Upper lobe of right lung (tissue), 1 donor: ENCODE measurements at regions not wholly inside any gene's neighbourhood (a gene's known extent, or its start where the extent isn't known, plus 50 kb on each side); places are given as distances from the start of the nearest gene placed in this dataset.
"Not testable (repeated sequence)": the region's sequence is repeated elsewhere in the genome, so short reads cannot be mapped to it uniquely, and the experiment has no call there.

Source experiments
- ATAC-seq: fragments of 200-7000 bp; cut with Tn5 transposase; one replicate; pipeline ENCODE4 v1.9.1; 2020; ENCODE audit warnings: mild to moderate bottlenecking, moderate library complexity
- DNase-seq: peaks from one replicate; pipeline ENCODE4 v3.0.0-alpha.2; 2020
- H3K27ac ChIP-seq: fragments of 200-600 bp; one replicate; pipeline ENCODE4 v1.8.0; 2022
- H3K27me3 ChIP-seq: fragments of 200-600 bp; one replicate; pipeline ENCODE4 v1.8.0; 2022; ENCODE audit warnings: mild to moderate bottlenecking
- H3K36me3 ChIP-seq: fragments of 200-600 bp; one replicate; pipeline ENCODE4 v1.8.0; 2022
- H3K4me1 ChIP-seq: fragments of 200-600 bp; one replicate; pipeline ENCODE4 v1.8.0; 2022
- H3K4me3 ChIP-seq: fragments of 200-600 bp; one replicate; pipeline ENCODE4 v1.8.0; 2022; ENCODE audit warnings: mild to moderate bottlenecking
- H3K9me3 ChIP-seq: fragments of 200-600 bp; one replicate; pipeline ENCODE4 v1.8.0; 2022
- CTCF ChIP-seq: fragments of 200-600 bp; IDR thresholded peaks from one replicate; pipeline ENCODE4 v1.8.0; 2022; ENCODE audit warnings: antibody characterized with exemption
- intact Hi-C: fragments of 100-400 bp; cut with DNase I; formaldehyde crosslinking; loops from one replicate; pipeline ENCODE4 v1.11.0; 2022
- donor health status: DM: no; HTN: yes; CAD: no; lungs with severe emphysema.

GRCh38 chr11:94245121-94245520 is 59.3 kb upstream of the IZUMO1R start:
- H3K9me3 ChIP-seq: no peaks in the 10 kb centered on the region
- H3K27ac ChIP-seq: no peak overlapping the region
- no peaks in the 10 kb centered on the region for H3K36me3 ChIP-seq
- TF ChIP-seq CTCF: no peak
- no peak for DNase-seq
- H3K27me3 ChIP-seq: no peaks in the 10 kb centered on the region
- ATAC-seq: no peak
- intact Hi-C loops: no loop called here
- H3K4me3 ChIP-seq: no peak overlapping the region
- H3K4me1 ChIP-seq: no peaks in the 10 kb centered on the region

- H3K4me1 ChIP-seq, H3K36me3 ChIP-seq, H3K27me3 ChIP-seq, H3K4me3 ChIP-seq, intact Hi-C loops, DNase-seq, H3K27ac ChIP-seq, H3K9me3 ChIP-seq, ATAC-seq: not testable (repeated sequence)
Measured at GRCh38 chr11:94248301-94248700, 56.1 kb upstream of the IZUMO1R start.

GRCh38 chr11:94254214-94254613 is 50.2 kb upstream of the IZUMO1R start:
- Histone ChIP-seq H3K4me1 (no peaks in the 10 kb centered on the region), H3K4me3 (no peak overlapping the region), H3K27me3 (no peaks in the 10 kb centered on the region), H3K27ac (no peak overlapping the region), H3K36me3 (no peaks in the 10 kb centered on the region), H3K9me3 (no peaks in the 10 kb centered on the region)
- intact Hi-C loops: no loop called here
- no peak for TF ChIP-seq CTCF
- no peak for ATAC-seq
- DNase-seq: no peak
